ENCODE measurements at regions not wholly inside any gene's neighbourhood (a gene's known extent, or its start where the extent isn't known, plus 50 kb on each side); places are given as distances from the start of the nearest gene placed in this dataset.
"Not testable (repeated sequence)": the region's sequence is repeated elsewhere in the genome, so short reads cannot be mapped to it uniquely, and the experiment has no call there.

DNA sequence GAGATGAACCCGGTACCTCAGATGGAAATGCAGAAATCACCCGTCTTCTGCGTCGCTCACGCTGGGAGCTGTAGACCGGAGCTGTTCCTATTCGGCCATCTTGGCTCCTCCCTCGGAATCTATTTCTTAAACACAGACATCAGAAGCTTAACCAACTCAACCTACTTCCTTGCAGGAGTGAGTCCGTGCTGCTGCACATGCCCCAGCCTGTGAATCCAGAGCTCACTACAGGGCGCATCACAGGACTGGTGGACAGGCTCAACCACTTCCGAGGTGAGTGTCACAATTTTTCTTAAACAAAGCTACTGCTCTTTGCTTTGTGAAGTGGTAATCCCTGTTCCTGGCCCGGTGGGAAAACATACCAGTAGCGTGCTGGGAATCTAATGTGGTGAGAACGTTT, 353.4 kb downstream of the SRGAP2C start:
- not testable (repeated sequence) for TF ChIP-seq POLR2AphosphoS5 (IDR thresholded peaks at IDR 0.05; ENCODE audit: low read depth, low read length); TAF1 (IDR thresholded peaks at IDR 0.05; ENCODE audit: borderline replicate concordance, low read depth, low read length)

Measured in GM12892 (cell line).